CD14-positive monocyte (primary cell): ENCODE measurements at regions not wholly inside any gene's neighbourhood (a gene's known extent, or its start where the extent isn't known, plus 50 kb on each side); places are given as distances from the start of the nearest gene placed in this dataset.
A peak's percentile ranks its signal among the peaks of the same experiment; 100 is the strongest.

Source experiments
- DNase-seq, 3 donors: peaks; one replicate each; pipeline ENCODE4 v3.0.0-alpha.2; 2011 to 2022
- H2AFZ ChIP-seq: 2 replicates; pipeline ENCODE4 v1.6.0; 2012; ENCODE audit warnings: mild to moderate bottlenecking, low read depth, low read length, inconsistent platforms; ENCODE audit not compliant: insufficient read depth, poor library complexity, severe bottlenecking
- H3K27ac ChIP-seq, 2 donors: 1 replicate in 1 of 2; 2 replicates in 1 of 2; pipeline ENCODE4 v1.5.1; 2012 to 2013; ENCODE audit warnings: low read length in 2 of 2, control low read depth in 1 of 2, inconsistent platforms in 1 of 2, low read depth in 1 of 2, mild to moderate bottlenecking in 1 of 2
- H3K27me3 ChIP-seq, 2 donors: one replicate each; pipeline versions ENCODE4 v1.6.0 to v1.6.1; 2011 to 2013; ENCODE audit warnings: low read length in 2 of 2; ENCODE audit not compliant: control insufficient read depth in 2 of 2, insufficient read depth in 2 of 2
- H3K36me3 ChIP-seq, 2 donors: replicated peaks in 1 of 2; 1 replicate in 1 of 2; 2 replicates in 1 of 2; pipeline versions ENCODE4 v1.5.1 to v1.6.1; 2012 to 2013; ENCODE audit warnings: low read length in 2 of 2, control low read depth in 1 of 2, inconsistent platforms in 1 of 2, mild to moderate bottlenecking in 1 of 2; ENCODE audit not compliant: insufficient read depth in 2 of 2, control insufficient read depth in 1 of 2
- H3K4me1 ChIP-seq, 2 donors: 1 replicate in 1 of 2; 2 replicates in 1 of 2; pipeline versions ENCODE4 v1.5.1 to v1.6.1; 2012 to 2013; ENCODE audit warnings: low read length in 2 of 2, control low read depth in 1 of 2, inconsistent platforms in 1 of 2, mild to moderate bottlenecking in 1 of 2, moderate library complexity in 1 of 2; ENCODE audit not compliant: insufficient read depth in 2 of 2, control insufficient read depth in 1 of 2
- H3K4me2 ChIP-seq: replicated peaks from 2 replicates; pipeline ENCODE3; 2012; ENCODE audit warnings: low read length, moderate library complexity, mild to moderate bottlenecking; ENCODE audit not compliant: poor library complexity, severe bottlenecking; ENCODE audit errors: extremely low read depth
- H3K4me3 ChIP-seq, 3 experiments: fragments of 200-600 bp in 1 of 3; sonication (generic) in 1 of 3; replicated peaks in 1 of 3; 1 replicate in 2 of 3; 2 replicates in 1 of 3; pipeline ENCODE4 v1.5.1; 2011 to 2013; ENCODE audit warnings: low read length in 3 of 3, mild to moderate bottlenecking in 3 of 3, control low read depth in 2 of 3, low read depth in 2 of 3, inconsistent platforms in 1 of 3, moderate library complexity in 1 of 3
- H3K79me2 ChIP-seq: 2 replicates; pipeline ENCODE4 v1.6.0; 2012; ENCODE audit warnings: mild to moderate bottlenecking, control low read depth, inconsistent platforms, low read length, moderate library complexity; ENCODE audit not compliant: insufficient read depth
- H3K9ac ChIP-seq: 2 replicates; pipeline ENCODE4 v1.6.0; 2017; ENCODE audit warnings: low read length, mild to moderate bottlenecking; ENCODE audit not compliant: insufficient read depth, poor library complexity, severe bottlenecking
- H3K9me3 ChIP-seq, 2 donors: replicated peaks in 1 of 2; 1 replicate in 1 of 2; 2 replicates in 1 of 2; pipeline versions ENCODE4 v1.5.1 to v1.6.1; 2012 to 2013; ENCODE audit warnings: low read length in 2 of 2, control low read depth in 1 of 2; ENCODE audit not compliant: control insufficient read depth in 1 of 2, insufficient read depth in 1 of 2
- H4K20me1 ChIP-seq: 2 replicates; pipeline ENCODE4 v1.6.0; 2012; ENCODE audit warnings: mild to moderate bottlenecking, low read length, control low read depth, moderate library complexity; ENCODE audit not compliant: insufficient read depth
- H3K27ac Mint-ChIP-seq, 7 donors: one replicate each; pipeline ENCODE4 v1.8.0; 2020; ENCODE audit warnings: mild to moderate bottlenecking in 7 of 7, mixed read lengths in 7 of 7, moderate library complexity in 6 of 7, inconsistent platforms in 2 of 7
- H3K27me3 Mint-ChIP-seq, 3 donors: one replicate each; pipeline ENCODE4 v1.8.0; 2021 to 2022; ENCODE audit warnings: low read depth in 3 of 3, mild to moderate bottlenecking in 3 of 3, mixed read lengths in 3 of 3, moderate library complexity in 3 of 3, inconsistent platforms in 1 of 3
- H3K36me3 Mint-ChIP-seq, 2 donors: one replicate each; pipeline ENCODE4 v1.8.0; 2020; ENCODE audit warnings: mixed read lengths in 2 of 2, inconsistent platforms in 1 of 2, mild to moderate bottlenecking in 1 of 2
- H3K4me1 Mint-ChIP-seq: one replicate; pipeline ENCODE4 v1.8.0; 2020; ENCODE audit warnings: mild to moderate bottlenecking, mixed read lengths
- H3K4me3 Mint-ChIP-seq, 2 donors: one replicate each; pipeline ENCODE4 v1.8.0; 2020; ENCODE audit warnings: mild to moderate bottlenecking in 2 of 2, mixed read lengths in 2 of 2, moderate library complexity in 1 of 2
- H3K9me3 Mint-ChIP-seq, 7 donors: one replicate each; pipeline ENCODE4 v1.8.0; 2020 to 2022; ENCODE audit warnings: mixed read lengths in 7 of 7, mild to moderate bottlenecking in 6 of 7, moderate library complexity in 6 of 7, inconsistent platforms in 2 of 7
- WGBS: methylation state at CpG from one replicate; pipeline ENCODE4 v1.1.5; 2013; ENCODE audit warnings: missing lambda C conversion rate; ENCODE audit not compliant: insufficient coverage; 5-methylcytosine and 5-hydroxymethylcytosine counted together
- intact Hi-C, 2 donors: fragments of 100-400 bp; cut with micrococcal nuclease; formaldehyde crosslinking; loops; one replicate each; pipeline versions ENCODE4 v1.15.0 to v1.15.1; 2023
- TF ChIP-seq, protein P1 (sequence below): fragments of 200-600 bp; IDR thresholded peaks from one replicate; pipeline ENCODE4 v1.8.0; 2022; ENCODE audit warnings: antibody characterized with exemption, mild to moderate bottlenecking

DNA sequence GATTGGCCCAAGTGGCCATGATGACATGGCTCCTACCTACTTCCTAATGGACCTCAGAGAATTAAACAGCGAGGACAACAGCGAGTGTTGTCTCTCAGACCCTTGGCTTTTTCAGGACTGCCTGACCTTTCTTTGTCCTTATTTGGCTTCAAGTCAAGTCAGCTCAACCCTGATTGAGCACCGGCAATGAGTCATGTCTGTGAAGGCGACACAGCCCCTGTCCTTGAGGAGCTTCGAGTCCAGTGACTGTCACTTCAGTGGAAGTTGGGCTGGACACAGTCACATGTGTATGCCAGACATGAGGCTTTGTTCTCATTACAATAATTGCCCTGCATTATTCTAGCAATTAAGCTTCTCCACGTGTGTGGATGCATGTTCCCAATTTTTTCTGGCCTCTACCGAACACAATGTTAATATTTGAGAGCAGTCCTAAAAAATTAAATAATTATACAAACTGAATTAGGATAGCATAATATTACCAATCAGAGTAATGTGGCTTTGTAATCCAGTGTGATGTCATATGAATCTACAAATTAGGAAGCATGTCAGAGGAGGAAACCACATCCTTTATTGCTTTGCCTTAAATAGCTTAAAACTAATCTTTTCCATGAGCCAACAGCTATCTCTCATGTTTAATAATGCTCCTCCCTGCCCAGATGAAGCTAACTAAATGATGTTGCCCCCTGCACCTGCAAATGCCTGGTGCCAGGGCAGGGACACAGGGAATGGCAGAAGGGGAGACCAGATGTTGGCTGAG lies 178.6 kb downstream of the CDH26 start:
- peak overlapping the region in 1 of 2 donors; percentile 77 for H3K27ac ChIP-seq
- H3K36me3 ChIP-seq: no peaks in the 10 kb centered on the region
- no peaks in the 10 kb centered on the region for H3K9me3 ChIP-seq
- peak overlapping the region in 1 of 2 donors; percentile 65 for H3K4me3 Mint-ChIP-seq
- peak; percentile 66 to 78 (median 69) for DNase-seq
- H3K9ac ChIP-seq: no peak overlapping the region
- H3K9me3 Mint-ChIP-seq: peaks cover 0 to 4% (median 2%) of the 10 kb centered on the region in 7 donors
- H3K4me2 ChIP-seq: peak overlapping the region; percentile 72
- peaks cover 0 to 10% (median 3%) of the 10 kb centered on the region in 3 donors for H3K27me3 Mint-ChIP-seq
- H3K4me3 ChIP-seq: peak overlapping the region in 1 of 3 experiments; percentile 71
- peaks cover 8% of the 10 kb centered on the region for H3K79me2 ChIP-seq
- H4K20me1 ChIP-seq: no peaks in the 10 kb centered on the region
- peaks cover 6 to 7% of the 10 kb centered on the region in 2 donors for H3K36me3 Mint-ChIP-seq
- TF ChIP-seq, protein P1, sequence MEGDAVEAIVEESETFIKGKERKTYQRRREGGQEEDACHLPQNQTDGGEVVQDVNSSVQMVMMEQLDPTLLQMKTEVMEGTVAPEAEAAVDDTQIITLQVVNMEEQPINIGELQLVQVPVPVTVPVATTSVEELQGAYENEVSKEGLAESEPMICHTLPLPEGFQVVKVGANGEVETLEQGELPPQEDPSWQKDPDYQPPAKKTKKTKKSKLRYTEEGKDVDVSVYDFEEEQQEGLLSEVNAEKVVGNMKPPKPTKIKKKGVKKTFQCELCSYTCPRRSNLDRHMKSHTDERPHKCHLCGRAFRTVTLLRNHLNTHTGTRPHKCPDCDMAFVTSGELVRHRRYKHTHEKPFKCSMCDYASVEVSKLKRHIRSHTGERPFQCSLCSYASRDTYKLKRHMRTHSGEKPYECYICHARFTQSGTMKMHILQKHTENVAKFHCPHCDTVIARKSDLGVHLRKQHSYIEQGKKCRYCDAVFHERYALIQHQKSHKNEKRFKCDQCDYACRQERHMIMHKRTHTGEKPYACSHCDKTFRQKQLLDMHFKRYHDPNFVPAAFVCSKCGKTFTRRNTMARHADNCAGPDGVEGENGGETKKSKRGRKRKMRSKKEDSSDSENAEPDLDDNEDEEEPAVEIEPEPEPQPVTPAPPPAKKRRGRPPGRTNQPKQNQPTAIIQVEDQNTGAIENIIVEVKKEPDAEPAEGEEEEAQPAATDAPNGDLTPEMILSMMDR: no peak
- WGBS: 50% methylated on average over 5 of the region's 7 CpGs
- H3K4me1 ChIP-seq: peaks cover 69 to 80% of the 10 kb centered on the region in 2 donors
- H2AFZ ChIP-seq: no peak overlapping the region
- peak overlapping the region; percentile 86 to 96 (median 93) for H3K27ac Mint-ChIP-seq
- H3K27me3 ChIP-seq: no peaks in the 10 kb centered on the region
- intact Hi-C loops: loop anchor here in 1 of 2 donors (5.0 kb wide), 2 partner anchors 35 to 80 kb away; no protein-coding TSS in a partner anchor
- peaks cover 86% of the 10 kb centered on the region for H3K4me1 Mint-ChIP-seq

DNA sequence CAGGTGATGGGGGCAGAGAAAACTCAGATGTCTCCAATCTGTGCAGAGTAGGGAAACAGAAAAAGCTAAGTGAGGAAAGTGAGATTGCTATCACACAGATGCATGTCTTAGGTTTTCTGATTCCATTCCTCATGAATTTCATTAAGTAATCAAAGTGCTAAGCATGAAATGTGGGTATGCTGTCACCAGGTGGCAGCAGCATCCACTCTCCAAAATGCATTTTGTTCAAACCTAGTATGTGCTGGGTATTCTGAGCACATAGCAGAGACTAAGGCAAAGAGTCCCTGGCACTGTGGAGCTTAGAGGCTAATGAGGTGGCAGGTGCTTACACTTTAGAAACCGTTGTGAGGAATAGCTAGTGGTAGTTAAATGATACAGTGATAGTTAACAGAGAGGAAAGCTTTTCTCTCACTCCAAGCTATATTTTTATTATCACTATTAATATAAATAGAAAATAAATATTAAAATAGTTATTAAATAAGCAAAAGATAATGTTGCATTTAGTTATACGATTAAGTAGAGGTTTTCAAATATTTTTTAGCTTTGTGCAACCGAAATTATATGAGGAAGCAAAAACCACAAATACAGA lies 179.5 kb downstream of the CDH26 start:
- H3K9me3 Mint-ChIP-seq: peaks cover 0 to 4% (median 2%) of the 10 kb centered on the region in 7 donors
- peaks cover 79% of the 10 kb centered on the region for H3K4me1 Mint-ChIP-seq
- WGBS: no CpG with 5 or more reads among the region's 3 CpGs
- no peaks in the 10 kb centered on the region for H3K27me3 ChIP-seq
- no peaks in the 10 kb centered on the region for H3K36me3 ChIP-seq
- peak overlapping the region; percentile 55 to 77 for H3K27ac ChIP-seq
- peak; percentile 42 to 66 (median 64) for DNase-seq
- peaks cover 8% of the 10 kb centered on the region for H3K79me2 ChIP-seq
- H4K20me1 ChIP-seq: no peaks in the 10 kb centered on the region
- peak overlapping the region; percentile 64 to 96 (median 91) for H3K27ac Mint-ChIP-seq
- peak overlapping the region; percentile 72 for H3K4me2 ChIP-seq
- H3K4me3 ChIP-seq: peak overlapping the region; percentile 46 to 71 (median 55)
- TF ChIP-seq, protein P1: peak; percentile 87
- peak overlapping the region; percentile 56 for H3K9ac ChIP-seq
- H3K9me3 ChIP-seq: no peaks in the 10 kb centered on the region
- H3K27me3 Mint-ChIP-seq: peaks cover 0 to 7% (median 4%) of the 10 kb centered on the region in 3 donors
- H2AFZ ChIP-seq: peak overlapping the region; percentile 73
- H3K4me3 Mint-ChIP-seq: peak overlapping the region; percentile 78 to 92
- intact Hi-C loops: loop anchor here in 1 of 2 donors (5.0 kb wide), 2 partner anchors 35 to 80 kb away; no protein-coding TSS in a partner anchor
- H3K36me3 Mint-ChIP-seq: peaks cover under 1 to 5% of the 10 kb centered on the region in 2 donors
- peaks cover 59 to 70% of the 10 kb centered on the region in 2 donors for H3K4me1 ChIP-seq
